ENCODE measurements at regions not wholly inside any gene's neighbourhood (a gene's known extent, or its start where the extent isn't known, plus 50 kb on each side); places are given as distances from the start of the nearest gene placed in this dataset.
A peak's percentile ranks its signal among the peaks of the same experiment; 100 is the strongest.
"Not testable (repeated sequence)": the region's sequence is repeated elsewhere in the genome, so short reads cannot be mapped to it uniquely, and the experiment has no call there.

- not testable (repeated sequence) for DNase-seq
These were observed 261.4 kb upstream of the HNRNPA3 start for GRCh38 chr2:176951218-176951617.

- DNase-seq: no peak
These were observed 255.8 kb upstream of the HNRNPA3 start for GRCh38 chr2:176956791-176957190.

- DNase-seq: no peak
These were observed 253.0 kb upstream of the HNRNPA3 start for GRCh38 chr2:176959614-176960013.

GRCh38 chr2:176960061-176960460 lies 252.5 kb upstream of the HNRNPA3 start:
- DNase-seq: no peak

- no peak for DNase-seq
These were observed 251.7 kb upstream of the HNRNPA3 start for GRCh38 chr2:176960736-176961520.

- no peak for DNase-seq
These were observed 250.6 kb upstream of the HNRNPA3 start for GRCh38 chr2:176961775-176962619.

GRCh38 chr2:176963568-176964287 lies 248.9 kb upstream of the HNRNPA3 start:
- DNase-seq: no peak

- no peak for DNase-seq
These were observed 244.6 kb upstream of the HNRNPA3 start for GRCh38 chr2:176967911-176968450.

- no peak for DNase-seq
These were observed 242.8 kb upstream of the HNRNPA3 start for GRCh38 chr2:176969642-176970359.

GRCh38 chr2:176976736-176977685 lies 235.6 kb upstream of the HNRNPA3 start:
- no peak for DNase-seq

- no peak for DNase-seq
These were observed 233.7 kb upstream of the HNRNPA3 start for GRCh38 chr2:176978921-176979320.

- no peak for DNase-seq
These were observed 232.4 kb upstream of the HNRNPA3 start for GRCh38 chr2:176979981-176980710.

- no peak for DNase-seq
These were observed 227.6 kb upstream of the HNRNPA3 start for GRCh38 chr2:176984987-176985386.

GRCh38 chr2:176985871-176986270 lies 226.7 kb upstream of the HNRNPA3 start:
- DNase-seq: no peak

GRCh38 chr2:176986487-176986886 lies 226.1 kb upstream of the HNRNPA3 start:
- no peak for DNase-seq

GRCh38 chr2:176991411-176991810 lies 221.2 kb upstream of the HNRNPA3 start:
- DNase-seq: no peak

- DNase-seq: peak; percentile 78
These were observed 215.4 kb upstream of the HNRNPA3 start for GRCh38 chr2:176997074-176997791.

GRCh38 chr2:176997792-176998169 lies 214.8 kb upstream of the HNRNPA3 start:
- peak; percentile 2 for DNase-seq

GRCh38 chr2:176999301-176999700 lies 213.3 kb upstream of the HNRNPA3 start:
- DNase-seq: peak; percentile 61
